ENCODE measurements at regions not wholly inside any gene's neighbourhood (a gene's known extent, or its start where the extent isn't known, plus 50 kb on each side); places are given as distances from the start of the nearest gene placed in this dataset.

- Histone ChIP-seq H2AFZ (ENCODE audit: low read depth, low read length) (no peak overlapping the region), H3K36me3 (ENCODE audit: insufficient read depth, low read length) (no peaks in the 10 kb centered on the region), H3K9me3 (ENCODE audit: insufficient read depth, low read depth, low read length) (no peaks in the 10 kb centered on the region), H3K4me1 (ENCODE audit: insufficient read depth, low read length) (no peaks in the 10 kb centered on the region), H3K9ac (ENCODE audit: low read length) (no peak overlapping the region), H3K27ac (ENCODE audit: low read depth, low read length) (no peak overlapping the region), H4K20me1 (ENCODE audit: insufficient read depth, low read length) (no peaks in the 10 kb centered on the region), H3K79me2 (ENCODE audit: insufficient read depth, low read length) (no peaks in the 10 kb centered on the region), H3K4me3 (ENCODE audit: insufficient read depth, low read depth, low read length) (no peak overlapping the region), H3K27me3 (ENCODE audit: insufficient read depth, low read length) (no peaks in the 10 kb centered on the region), H3K4me2 (ENCODE audit: low read length) (no peak overlapping the region)
- H3K9me3 Mint-ChIP-seq (ENCODE audit: unreplicated experiment) = no peaks in the 10 kb centered on the region
- no peak overlapping the region for H3K27ac Mint-ChIP-seq (ENCODE audit: unreplicated experiment)
- FAIRE-seq (no peak), DNase-seq (ENCODE audit: low read depth) (no peak)
- H3K27me3 Mint-ChIP-seq (ENCODE audit: low read depth, unreplicated experiment) = no peaks in the 10 kb centered on the region
- no peak for TF ChIP-seq CTCF (IDR thresholded peaks at IDR 0.05; ENCODE audit: insufficient read depth, low read depth, low read length)
- TF ChIP-seq EZH2 (IDR thresholded peaks at IDR 0.05; ENCODE audit: insufficient read depth, low read length) = no peak
- H3K36me3 Mint-ChIP-seq (ENCODE audit: low read depth, unreplicated experiment) = no peaks in the 10 kb centered on the region
- H3K4me3 Mint-ChIP-seq (ENCODE audit: unreplicated experiment) = no peak overlapping the region
- peaks cover 7% of the 10 kb centered on the region for H3K4me1 Mint-ChIP-seq (ENCODE audit: low read depth, unreplicated experiment)
Observed at GRCh38 chr12:24714237-24714636, 234.7 kb downstream of the BCAT1 start.

GRCh38 chr12:24711056-24712008 lies 237.6 kb downstream of the BCAT1 start:
- no peaks in the 10 kb centered on the region for H4K20me1 ChIP-seq (ENCODE audit: insufficient read depth, low read length)
- FAIRE-seq (no peak), DNase-seq (ENCODE audit: low read depth) (no peak)
- H3K4me2 ChIP-seq (ENCODE audit: low read length) = no peak overlapping the region
- no peak overlapping the region for H3K9ac ChIP-seq (ENCODE audit: low read length)
- Mint-ChIP-seq H3K9me3 (ENCODE audit: unreplicated experiment) (no peaks in the 10 kb centered on the region), H3K27ac (ENCODE audit: unreplicated experiment) (no peak overlapping the region), H3K27me3 (ENCODE audit: low read depth, unreplicated experiment) (no peaks in the 10 kb centered on the region), H3K4me1 (ENCODE audit: low read depth, unreplicated experiment) (no peaks in the 10 kb centered on the region), H3K36me3 (ENCODE audit: low read depth, unreplicated experiment) (no peaks in the 10 kb centered on the region), H3K4me3 (ENCODE audit: unreplicated experiment) (no peak overlapping the region)
- H3K27me3 ChIP-seq (ENCODE audit: insufficient read depth, low read length) = no peaks in the 10 kb centered on the region
- H3K79me2 ChIP-seq (ENCODE audit: insufficient read depth, low read length) = no peaks in the 10 kb centered on the region
- no peaks in the 10 kb centered on the region for H3K9me3 ChIP-seq (ENCODE audit: insufficient read depth, low read depth, low read length)
- TF ChIP-seq CTCF (IDR thresholded peaks at IDR 0.05; ENCODE audit: insufficient read depth, low read depth, low read length) (no peak), EZH2 (IDR thresholded peaks at IDR 0.05; ENCODE audit: insufficient read depth, low read length) (no peak)
- no peaks in the 10 kb centered on the region for H3K36me3 ChIP-seq (ENCODE audit: insufficient read depth, low read length)
- H2AFZ ChIP-seq (ENCODE audit: low read depth, low read length) = no peak overlapping the region
- no peak overlapping the region for H3K27ac ChIP-seq (ENCODE audit: low read depth, low read length)
- H3K4me1 ChIP-seq (ENCODE audit: insufficient read depth, low read length) = no peaks in the 10 kb centered on the region
- no peak overlapping the region for H3K4me3 ChIP-seq (ENCODE audit: insufficient read depth, low read depth, low read length)

GRCh38 chr12:24709216-24709615 lies 239.7 kb downstream of the BCAT1 start:
- Mint-ChIP-seq H3K27me3 (ENCODE audit: low read depth, unreplicated experiment) (no peaks in the 10 kb centered on the region), H3K27ac (ENCODE audit: unreplicated experiment) (no peak overlapping the region), H3K9me3 (ENCODE audit: unreplicated experiment) (no peaks in the 10 kb centered on the region), H3K36me3 (ENCODE audit: low read depth, unreplicated experiment) (no peaks in the 10 kb centered on the region), H3K4me3 (ENCODE audit: unreplicated experiment) (no peak overlapping the region), H3K4me1 (ENCODE audit: low read depth, unreplicated experiment) (peaks cover 7% of the 10 kb centered on the region)
- no peak overlapping the region for H3K27ac ChIP-seq (ENCODE audit: low read depth, low read length)
- H3K4me2 ChIP-seq (ENCODE audit: low read length) = no peak overlapping the region
- no peaks in the 10 kb centered on the region for H3K36me3 ChIP-seq (ENCODE audit: insufficient read depth, low read length)
- no peaks in the 10 kb centered on the region for H3K27me3 ChIP-seq (ENCODE audit: insufficient read depth, low read length)
- no peak overlapping the region for H3K9ac ChIP-seq (ENCODE audit: low read length)
- TF ChIP-seq CTCF (IDR thresholded peaks at IDR 0.05; ENCODE audit: insufficient read depth, low read depth, low read length) (no peak), EZH2 (IDR thresholded peaks at IDR 0.05; ENCODE audit: insufficient read depth, low read length) (no peak)
- H4K20me1 ChIP-seq (ENCODE audit: insufficient read depth, low read length) = no peaks in the 10 kb centered on the region
- H3K79me2 ChIP-seq (ENCODE audit: insufficient read depth, low read length) = no peaks in the 10 kb centered on the region
- no peak overlapping the region for H2AFZ ChIP-seq (ENCODE audit: low read depth, low read length)
- no peaks in the 10 kb centered on the region for H3K9me3 ChIP-seq (ENCODE audit: insufficient read depth, low read depth, low read length)
- no peaks in the 10 kb centered on the region for H3K4me1 ChIP-seq (ENCODE audit: insufficient read depth, low read length)
- FAIRE-seq (no peak), DNase-seq (ENCODE audit: low read depth) (peak; percentile 25)
- H3K4me3 ChIP-seq (ENCODE audit: insufficient read depth, low read depth, low read length) = no peak overlapping the region
